Smooth muscle cell (in vitro differentiated cells): ENCODE measurements at regions not wholly inside any gene's neighbourhood (a gene's known extent, or its start where the extent isn't known, plus 50 kb on each side); places are given as distances from the start of the nearest gene placed in this dataset.

Source experiments
- DNase-seq: peaks from one replicate; lab custom pipeline; 2025; ENCODE audit not compliant: unreplicated experiment; lab: John Stamatoyannopoulos, UW
- H2AFZ ChIP-seq: fragments of 200-600 bp; sonication (generic); 2 replicates; pipeline ENCODE4 v1.6.0; 2016; ENCODE audit warnings: antibody characterized with exemption, low read depth, mild to moderate bottlenecking
- H3F3A ChIP-seq: fragments of 200-600 bp; sonication (generic); 2 replicates; pipeline ENCODE4 v1.6.0; 2017; ENCODE audit warnings: antibody characterized with exemption, low read depth
- H3K27ac ChIP-seq: fragments of 200-600 bp; sonication (generic); 2 replicates; pipeline ENCODE4 v1.5.1; 2016; ENCODE audit warnings: low read depth, mild to moderate bottlenecking
- H3K27me3 ChIP-seq: fragments of 200-600 bp; sonication (generic); 2 replicates; pipeline ENCODE4 v1.6.1; 2016; ENCODE audit warnings: low read depth, mild to moderate bottlenecking
- H3K36me3 ChIP-seq: fragments of 200-600 bp; sonication (generic); 2 replicates; pipeline ENCODE4 v1.5.1; 2016; ENCODE audit warnings: low read depth
- H3K4me1 ChIP-seq: fragments of 200-600 bp; sonication (generic); 2 replicates; pipeline ENCODE4 v1.5.1; 2016; ENCODE audit warnings: low read depth
- H3K4me2 ChIP-seq: fragments of 200-600 bp; sonication (generic); 2 replicates; pipeline ENCODE4 v1.6.0; 2016; ENCODE audit warnings: mild to moderate bottlenecking
- H3K4me3 ChIP-seq: fragments of 200-600 bp; sonication (generic); 2 replicates; pipeline ENCODE4 v1.5.1; 2016; ENCODE audit warnings: mild to moderate bottlenecking
- H3K79me2 ChIP-seq: fragments of 200-600 bp; sonication (generic); 2 replicates; pipeline ENCODE4 v1.6.0; 2016; ENCODE audit warnings: low read depth, mild to moderate bottlenecking
- H3K9ac ChIP-seq: fragments of 200-600 bp; sonication (generic); 2 replicates; pipeline ENCODE4 v1.6.0; 2016; ENCODE audit warnings: low read depth
- H3K9me3 ChIP-seq: fragments of 200-600 bp; sonication (generic); replicated peaks from 2 replicates; pipeline ENCODE4 v1.5.1; 2016; ENCODE audit warnings: low read depth
- H4K20me1 ChIP-seq: fragments of 200-600 bp; sonication (generic); 2 replicates; pipeline ENCODE4 v1.6.0; 2016; ENCODE audit warnings: low read depth
- WGBS: methylation state at CpG from one replicate; pipeline ENCODE4 v1.1.7; 2016; ENCODE audit warnings: low lambda C conversion rate; 5-methylcytosine and 5-hydroxymethylcytosine counted together
- TF ChIP-seq, protein P1 (sequence below): fragments of 200-600 bp; sonication (generic); IDR thresholded peaks from 2 replicates; pipeline ENCODE4 v1.5.1; 2017; ENCODE audit warnings: borderline replicate concordance, mild to moderate bottlenecking, antibody characterized with exemption; ENCODE audit not compliant: insufficient read depth, poor library complexity, severe bottlenecking

DNA sequence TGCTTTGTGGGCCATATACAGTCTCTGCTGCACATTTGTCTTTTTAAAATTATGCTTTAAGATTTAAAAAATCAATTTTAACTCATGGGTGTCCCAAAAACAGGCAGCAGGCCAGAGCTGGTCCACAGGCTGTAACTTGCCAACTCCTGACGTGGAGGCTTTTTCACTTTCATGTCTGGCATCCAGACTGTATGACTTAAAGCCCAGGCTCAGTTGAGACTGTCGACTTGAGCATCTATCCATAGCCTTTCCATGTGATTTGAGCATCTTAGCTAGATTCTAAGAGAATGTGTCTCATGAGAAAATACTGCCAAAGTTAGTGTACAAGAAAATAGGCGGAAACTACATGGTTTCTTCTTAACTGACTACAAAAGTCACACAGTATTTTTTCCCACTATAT lies 559.0 kb upstream of the TUSC1 start:
- H2AFZ ChIP-seq, result no peak overlapping the region
- WGBS, result 85% methylated on average over 3 of the region's 3 CpGs
- H3K79me2 ChIP-seq, result no peaks in the 10 kb centered on the region

GRCh38 chr9:26234865-26235264 lies 556.6 kb upstream of the TUSC1 start:
- TF ChIP-seq, protein P1, sequence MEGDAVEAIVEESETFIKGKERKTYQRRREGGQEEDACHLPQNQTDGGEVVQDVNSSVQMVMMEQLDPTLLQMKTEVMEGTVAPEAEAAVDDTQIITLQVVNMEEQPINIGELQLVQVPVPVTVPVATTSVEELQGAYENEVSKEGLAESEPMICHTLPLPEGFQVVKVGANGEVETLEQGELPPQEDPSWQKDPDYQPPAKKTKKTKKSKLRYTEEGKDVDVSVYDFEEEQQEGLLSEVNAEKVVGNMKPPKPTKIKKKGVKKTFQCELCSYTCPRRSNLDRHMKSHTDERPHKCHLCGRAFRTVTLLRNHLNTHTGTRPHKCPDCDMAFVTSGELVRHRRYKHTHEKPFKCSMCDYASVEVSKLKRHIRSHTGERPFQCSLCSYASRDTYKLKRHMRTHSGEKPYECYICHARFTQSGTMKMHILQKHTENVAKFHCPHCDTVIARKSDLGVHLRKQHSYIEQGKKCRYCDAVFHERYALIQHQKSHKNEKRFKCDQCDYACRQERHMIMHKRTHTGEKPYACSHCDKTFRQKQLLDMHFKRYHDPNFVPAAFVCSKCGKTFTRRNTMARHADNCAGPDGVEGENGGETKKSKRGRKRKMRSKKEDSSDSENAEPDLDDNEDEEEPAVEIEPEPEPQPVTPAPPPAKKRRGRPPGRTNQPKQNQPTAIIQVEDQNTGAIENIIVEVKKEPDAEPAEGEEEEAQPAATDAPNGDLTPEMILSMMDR, result no peak
- 55% methylated on average over 2 of the region's 2 CpGs for WGBS
- Histone ChIP-seq H3F3A (no peaks in the 10 kb centered on the region), H3K27me3 (no peaks in the 10 kb centered on the region), H3K36me3 (no peaks in the 10 kb centered on the region), H3K9ac (no peak overlapping the region), H4K20me1 (no peaks in the 10 kb centered on the region), H3K4me2 (no peak overlapping the region), H3K79me2 (no peaks in the 10 kb centered on the region), H3K27ac (no peak overlapping the region), H3K9me3 (no peaks in the 10 kb centered on the region), H3K4me1 (no peaks in the 10 kb centered on the region), H3K4me3 (no peak overlapping the region), H2AFZ (no peak overlapping the region)
- no peak for DNase-seq

More for the DNA sequence above, 559.0 kb upstream of the TUSC1 start:
- TF ChIP-seq, protein P1, result no peak
- Histone ChIP-seq H3K9ac (no peak overlapping the region), H3K4me1 (no peaks in the 10 kb centered on the region), H3K4me3 (no peak overlapping the region), H4K20me1 (no peaks in the 10 kb centered on the region), H3K27me3 (no peaks in the 10 kb centered on the region), H3K4me2 (no peak overlapping the region), H3K9me3 (no peaks in the 10 kb centered on the region), H3K36me3 (no peaks in the 10 kb centered on the region), H3F3A (no peaks in the 10 kb centered on the region), H3K27ac (no peak overlapping the region)
- DNase-seq, result no peak

GRCh38 chr9:26231391-26231790 lies 553.1 kb upstream of the TUSC1 start:
- no peak for DNase-seq
- WGBS, result 91% methylated on average over 4 of the region's 4 CpGs
- H3K27ac ChIP-seq, result no peak overlapping the region
- no peaks in the 10 kb centered on the region for H3F3A ChIP-seq
- H3K9me3 ChIP-seq, result no peaks in the 10 kb centered on the region
- no peaks in the 10 kb centered on the region for H3K27me3 ChIP-seq
- no peaks in the 10 kb centered on the region for H3K36me3 ChIP-seq
- no peaks in the 10 kb centered on the region for H3K4me1 ChIP-seq
- no peak overlapping the region for H2AFZ ChIP-seq
- no peaks in the 10 kb centered on the region for H4K20me1 ChIP-seq
- no peak overlapping the region for H3K9ac ChIP-seq
- H3K4me3 ChIP-seq, result no peak overlapping the region
- H3K4me2 ChIP-seq, result no peak overlapping the region
- no peaks in the 10 kb centered on the region for H3K79me2 ChIP-seq
- TF ChIP-seq, protein P1, result no peak

DNA sequence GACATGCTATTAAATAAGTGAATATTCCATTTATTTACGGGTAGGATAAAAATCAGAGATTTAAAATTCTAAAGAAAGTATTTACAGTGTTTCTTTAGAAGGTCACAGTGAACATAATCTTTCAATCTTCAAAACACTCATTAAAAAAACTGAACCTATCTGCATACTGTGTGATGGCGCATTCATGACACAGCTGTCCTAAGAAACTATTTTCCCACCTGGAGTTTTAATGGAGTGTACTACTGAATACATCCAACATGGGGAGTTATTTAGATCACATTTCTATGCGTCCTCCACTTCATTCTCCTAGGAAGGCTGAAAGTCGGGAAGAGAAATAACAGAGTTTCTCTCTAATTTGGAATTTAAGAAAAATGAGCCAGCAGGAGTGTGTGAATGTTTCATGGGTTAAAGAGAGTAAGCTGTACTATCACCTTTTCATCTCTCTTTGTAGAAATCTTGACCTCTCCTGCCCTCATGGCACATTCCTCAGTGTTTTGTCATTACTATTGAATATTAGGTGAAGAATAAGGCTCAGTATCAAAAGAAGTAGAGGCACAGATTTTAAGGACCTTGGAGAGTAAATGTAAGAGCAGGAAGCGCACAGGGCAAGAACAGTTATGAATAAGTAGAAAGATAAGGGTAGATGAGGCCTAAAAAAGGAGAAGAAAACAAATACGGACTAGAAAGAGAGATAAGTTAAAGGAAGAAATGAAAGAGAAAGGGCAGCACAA lies 551.2 kb upstream of the TUSC1 start:
- 88% methylated on average over 6 of the region's 6 CpGs for WGBS
- TF ChIP-seq, protein P1, result no peak
- Histone ChIP-seq H3K4me2 (no peak overlapping the region), H2AFZ (no peak overlapping the region), H3K4me3 (no peak overlapping the region), H3K27me3 (no peaks in the 10 kb centered on the region), H3F3A (no peaks in the 10 kb centered on the region), H3K79me2 (no peaks in the 10 kb centered on the region), H3K36me3 (no peaks in the 10 kb centered on the region), H3K27ac (no peak overlapping the region), H3K9me3 (no peaks in the 10 kb centered on the region), H3K4me1 (no peaks in the 10 kb centered on the region), H4K20me1 (no peaks in the 10 kb centered on the region), H3K9ac (no peak overlapping the region)
- DNase-seq, result no peak
